ENCODE measurements at regions not wholly inside any gene's neighbourhood (a gene's known extent, or its start where the extent isn't known, plus 50 kb on each side); places are given as distances from the start of the nearest gene placed in this dataset.

DNA sequence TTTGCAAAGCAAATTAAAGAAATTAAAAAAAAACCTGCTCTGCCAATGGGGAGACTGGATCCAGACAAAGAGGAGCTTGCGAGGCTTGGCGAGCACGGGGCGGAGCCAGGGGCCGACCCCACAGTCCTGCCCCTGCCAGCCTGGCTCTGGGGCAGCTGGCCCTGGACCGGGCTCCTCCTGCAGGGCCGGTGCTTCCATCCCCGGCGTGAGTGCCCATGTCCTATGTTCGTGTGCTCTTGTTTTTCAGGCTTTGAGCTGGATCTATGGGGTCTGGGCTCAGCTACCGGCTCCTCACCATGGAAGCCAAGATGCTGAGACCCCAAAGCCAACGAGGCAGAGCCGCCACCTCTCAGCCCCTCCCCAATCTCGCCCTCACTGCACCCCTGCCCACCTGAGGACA lies 176.8 kb downstream of the KIF26A start (continued):
- TF ChIP-seq NFIC (IDR thresholded peaks at IDR 0.05) = no peak
- no peak for TF ChIP-seq COPS2 (conservative IDR thresholded peaks at IDR 0.05)
- no peak for TF ChIP-seq ZNF224 (CRISPR knock-in tag; IDR thresholded peaks at IDR 0.05)
- TF ChIP-seq TRIM24 (IDR thresholded peaks at IDR 0.05) = no peak
- TF ChIP-seq CBFA2T2 (conservative IDR thresholded peaks at IDR 0.05) = no peak

DNA sequence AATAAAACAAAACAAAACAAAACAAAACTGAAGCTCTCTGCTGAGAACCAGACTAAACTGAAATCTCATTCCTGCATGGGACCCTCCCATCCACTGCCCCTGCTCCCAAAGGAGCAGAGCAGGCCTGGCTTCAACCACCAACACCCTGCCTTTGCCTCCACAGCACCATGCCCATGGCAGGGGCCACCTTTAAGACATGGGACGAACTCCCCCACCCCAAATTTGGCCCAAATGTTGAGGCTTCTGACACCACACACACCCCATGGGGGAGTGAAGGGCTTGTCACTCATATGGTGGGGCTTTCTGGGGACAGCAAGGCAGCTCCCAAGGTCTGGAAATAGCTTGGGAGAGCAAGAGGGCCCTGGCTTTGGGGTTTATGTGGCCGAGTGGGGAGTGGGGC lies 177.2 kb downstream of the KIF26A start:
- H3K9ac ChIP-seq (ENCODE audit: insufficient read depth in 1 of 2, low read depth in 2 of 2, low read length in 2 of 2) = no peak overlapping the region
- intact Hi-C loops (cut with micrococcal nuclease) = no loop called here
- CTCF ChIA-PET (ENCODE audit: low intra/inter-chr PET ratio) = no interaction called here
- in situ Hi-C loops (cut with MboI) = no loop called here
- no peaks in the 10 kb centered on the region for H3K4me1 ChIP-seq (replicated peaks in 1 of 2; ENCODE audit: control insufficient read depth in 2 of 2, insufficient read depth in 2 of 2, low read length in 2 of 2)
- no peaks in the 10 kb centered on the region for H3K36me3 ChIP-seq (ENCODE audit: control insufficient read depth, insufficient read depth, low read length)
- DNase-seq (ENCODE audit: extremely low read depth in 1 of 4, low spot score in 3 of 4) (no peak), FAIRE-seq (no peak), ATAC-seq (no peak)
- H3K27me3 ChIP-seq (ENCODE audit: control insufficient read depth in 2 of 2, insufficient read depth in 2 of 2, low read length in 2 of 2) = peaks cover 0 to 8% of the 10 kb centered on the region in 2 experiments; a peak in 1 of 5 replicates
- TF ChIP-seq MIER1 (IDR thresholded peaks at IDR 0.05; ENCODE audit: low read depth) = no peak
- no peak for TF ChIP-seq PCBP2 (IDR thresholded peaks at IDR 0.05; ENCODE audit: low read depth, low read length, poor library complexity, severe bottlenecking)
- no peak for TF ChIP-seq POLR3A (IDR thresholded peaks at IDR 0.05; ENCODE audit: borderline replicate concordance, extremely low read depth, insufficient read depth, insufficient read length)
- TF ChIP-seq HMG20A (CRISPR knock-in tag; conservative IDR thresholded peaks at IDR 0.05) = no peak
- no peak for TF ChIP-seq SMARCC2 (IDR thresholded peaks at IDR 0.05; ENCODE audit: low read depth)
- TF ChIP-seq, protein P1, sequence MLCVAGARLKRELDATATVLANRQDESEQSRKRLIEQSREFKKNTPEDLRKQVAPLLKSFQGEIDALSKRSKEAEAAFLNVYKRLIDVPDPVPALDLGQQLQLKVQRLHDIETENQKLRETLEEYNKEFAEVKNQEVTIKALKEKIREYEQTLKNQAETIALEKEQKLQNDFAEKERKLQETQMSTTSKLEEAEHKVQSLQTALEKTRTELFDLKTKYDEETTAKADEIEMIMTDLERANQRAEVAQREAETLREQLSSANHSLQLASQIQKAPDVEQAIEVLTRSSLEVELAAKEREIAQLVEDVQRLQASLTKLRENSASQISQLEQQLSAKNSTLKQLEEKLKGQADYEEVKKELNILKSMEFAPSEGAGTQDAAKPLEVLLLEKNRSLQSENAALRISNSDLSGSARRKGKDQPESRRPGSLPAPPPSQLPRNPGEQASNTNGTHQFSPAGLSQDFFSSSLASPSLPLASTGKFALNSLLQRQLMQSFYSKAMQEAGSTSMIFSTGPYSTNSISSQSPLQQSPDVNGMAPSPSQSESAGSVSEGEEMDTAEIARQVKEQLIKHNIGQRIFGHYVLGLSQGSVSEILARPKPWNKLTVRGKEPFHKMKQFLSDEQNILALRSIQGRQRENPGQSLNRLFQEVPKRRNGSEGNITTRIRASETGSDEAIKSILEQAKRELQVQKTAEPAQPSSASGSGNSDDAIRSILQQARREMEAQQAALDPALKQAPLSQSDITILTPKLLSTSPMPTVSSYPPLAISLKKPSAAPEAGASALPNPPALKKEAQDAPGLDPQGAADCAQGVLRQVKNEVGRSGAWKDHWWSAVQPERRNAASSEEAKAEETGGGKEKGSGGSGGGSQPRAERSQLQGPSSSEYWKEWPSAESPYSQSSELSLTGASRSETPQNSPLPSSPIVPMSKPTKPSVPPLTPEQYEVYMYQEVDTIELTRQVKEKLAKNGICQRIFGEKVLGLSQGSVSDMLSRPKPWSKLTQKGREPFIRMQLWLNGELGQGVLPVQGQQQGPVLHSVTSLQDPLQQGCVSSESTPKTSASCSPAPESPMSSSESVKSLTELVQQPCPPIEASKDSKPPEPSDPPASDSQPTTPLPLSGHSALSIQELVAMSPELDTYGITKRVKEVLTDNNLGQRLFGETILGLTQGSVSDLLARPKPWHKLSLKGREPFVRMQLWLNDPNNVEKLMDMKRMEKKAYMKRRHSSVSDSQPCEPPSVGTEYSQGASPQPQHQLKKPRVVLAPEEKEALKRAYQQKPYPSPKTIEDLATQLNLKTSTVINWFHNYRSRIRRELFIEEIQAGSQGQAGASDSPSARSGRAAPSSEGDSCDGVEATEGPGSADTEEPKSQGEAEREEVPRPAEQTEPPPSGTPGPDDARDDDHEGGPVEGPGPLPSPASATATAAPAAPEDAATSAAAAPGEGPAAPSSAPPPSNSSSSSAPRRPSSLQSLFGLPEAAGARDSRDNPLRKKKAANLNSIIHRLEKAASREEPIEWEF (CRISPR knock-in tag; IDR thresholded peaks at IDR 0.05) = no peak
- TF ChIP-seq L3MBTL2 (IDR thresholded peaks at IDR 0.05) = no peak
- no peak for TF ChIP-seq PTTG1 (tag; IDR thresholded peaks at IDR 0.05; ENCODE audit: low read depth)
- TF ChIP-seq, protein P2, sequence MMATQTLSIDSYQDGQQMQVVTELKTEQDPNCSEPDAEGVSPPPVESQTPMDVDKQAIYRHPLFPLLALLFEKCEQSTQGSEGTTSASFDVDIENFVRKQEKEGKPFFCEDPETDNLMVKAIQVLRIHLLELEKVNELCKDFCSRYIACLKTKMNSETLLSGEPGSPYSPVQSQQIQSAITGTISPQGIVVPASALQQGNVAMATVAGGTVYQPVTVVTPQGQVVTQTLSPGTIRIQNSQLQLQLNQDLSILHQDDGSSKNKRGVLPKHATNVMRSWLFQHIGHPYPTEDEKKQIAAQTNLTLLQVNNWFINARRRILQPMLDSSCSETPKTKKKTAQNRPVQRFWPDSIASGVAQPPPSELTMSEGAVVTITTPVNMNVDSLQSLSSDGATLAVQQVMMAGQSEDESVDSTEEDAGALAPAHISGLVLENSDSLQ (IDR thresholded peaks at IDR 0.05) = no peak
- POLR2A ChIA-PET = no interaction called here
- H3K4me2 ChIP-seq (ENCODE audit: insufficient read depth, low read length) = no peak overlapping the region
- no peak overlapping the region for H3K27ac ChIP-seq (ENCODE audit: extremely low read depth, low read depth, low read length)
- WGBS (ENCODE audit: insufficient coverage, low coverage, missing lambda C conversion rate) = no CpG with 5 or more reads among the region's 2 CpGs
- H3K9me1 ChIP-seq (ENCODE audit: control insufficient read depth, insufficient read depth, low read length) = no peaks in the 10 kb centered on the region
- no peak overlapping the region for H3K4me3 ChIP-seq
- H3K79me2 ChIP-seq (ENCODE audit: control insufficient read depth, insufficient read depth, low read length) = no peaks in the 10 kb centered on the region
- BruUV-seq (replicated peaks) = no TSS peak
- H4K20me1 ChIP-seq (replicated peaks; ENCODE audit: control insufficient read depth, insufficient read depth, low read length) = no peaks in the 10 kb centered on the region
- no peaks in the 10 kb centered on the region for H3K9me3 ChIP-seq (replicated peaks; ENCODE audit: control insufficient read depth, insufficient read depth, low read depth, low read length)
- no peak overlapping the region for H2AFZ ChIP-seq (ENCODE audit: low read depth, low read length)

All from K562 (cell line).